CD14-positive monocyte (primary cell): ENCODE measurements at regions not wholly inside any gene's neighbourhood (a gene's known extent, or its start where the extent isn't known, plus 50 kb on each side); places are given as distances from the start of the nearest gene placed in this dataset.

Experiments
- DNase-seq, 3 donors: peaks; one replicate each; pipeline ENCODE4 v3.0.0-alpha.2; 2011 to 2022
- H2AFZ ChIP-seq: 2 replicates; pipeline ENCODE4 v1.6.0; 2012; ENCODE audit warnings: mild to moderate bottlenecking, low read depth, low read length, inconsistent platforms; ENCODE audit not compliant: insufficient read depth, poor library complexity, severe bottlenecking
- H3K27ac ChIP-seq, 2 donors: 1 replicate in 1 of 2; 2 replicates in 1 of 2; pipeline ENCODE4 v1.5.1; 2012 to 2013; ENCODE audit warnings: low read length in 2 of 2, control low read depth in 1 of 2, inconsistent platforms in 1 of 2, low read depth in 1 of 2, mild to moderate bottlenecking in 1 of 2
- H3K27me3 ChIP-seq, 2 donors: one replicate each; pipeline versions ENCODE4 v1.6.0 to v1.6.1; 2011 to 2013; ENCODE audit warnings: low read length in 2 of 2; ENCODE audit not compliant: control insufficient read depth in 2 of 2, insufficient read depth in 2 of 2
- H3K36me3 ChIP-seq, 2 donors: replicated peaks in 1 of 2; 1 replicate in 1 of 2; 2 replicates in 1 of 2; pipeline versions ENCODE4 v1.5.1 to v1.6.1; 2012 to 2013; ENCODE audit warnings: low read length in 2 of 2, control low read depth in 1 of 2, inconsistent platforms in 1 of 2, mild to moderate bottlenecking in 1 of 2; ENCODE audit not compliant: insufficient read depth in 2 of 2, control insufficient read depth in 1 of 2
- H3K4me1 ChIP-seq, 2 donors: 1 replicate in 1 of 2; 2 replicates in 1 of 2; pipeline versions ENCODE4 v1.5.1 to v1.6.1; 2012 to 2013; ENCODE audit warnings: low read length in 2 of 2, control low read depth in 1 of 2, inconsistent platforms in 1 of 2, mild to moderate bottlenecking in 1 of 2, moderate library complexity in 1 of 2; ENCODE audit not compliant: insufficient read depth in 2 of 2, control insufficient read depth in 1 of 2
- H3K4me2 ChIP-seq: replicated peaks from 2 replicates; pipeline ENCODE3; 2012; ENCODE audit warnings: low read length, moderate library complexity, mild to moderate bottlenecking; ENCODE audit not compliant: poor library complexity, severe bottlenecking; ENCODE audit errors: extremely low read depth
- H3K4me3 ChIP-seq, 3 experiments: fragments of 200-600 bp in 1 of 3; sonication (generic) in 1 of 3; replicated peaks in 1 of 3; 1 replicate in 2 of 3; 2 replicates in 1 of 3; pipeline ENCODE4 v1.5.1; 2011 to 2013; ENCODE audit warnings: low read length in 3 of 3, mild to moderate bottlenecking in 3 of 3, control low read depth in 2 of 3, low read depth in 2 of 3, inconsistent platforms in 1 of 3, moderate library complexity in 1 of 3
- H3K79me2 ChIP-seq: 2 replicates; pipeline ENCODE4 v1.6.0; 2012; ENCODE audit warnings: mild to moderate bottlenecking, control low read depth, inconsistent platforms, low read length, moderate library complexity; ENCODE audit not compliant: insufficient read depth
- H3K9ac ChIP-seq: 2 replicates; pipeline ENCODE4 v1.6.0; 2017; ENCODE audit warnings: low read length, mild to moderate bottlenecking; ENCODE audit not compliant: insufficient read depth, poor library complexity, severe bottlenecking
- H3K9me3 ChIP-seq, 2 donors: replicated peaks in 1 of 2; 1 replicate in 1 of 2; 2 replicates in 1 of 2; pipeline versions ENCODE4 v1.5.1 to v1.6.1; 2012 to 2013; ENCODE audit warnings: low read length in 2 of 2, control low read depth in 1 of 2; ENCODE audit not compliant: control insufficient read depth in 1 of 2, insufficient read depth in 1 of 2
- H4K20me1 ChIP-seq: 2 replicates; pipeline ENCODE4 v1.6.0; 2012; ENCODE audit warnings: mild to moderate bottlenecking, low read length, control low read depth, moderate library complexity; ENCODE audit not compliant: insufficient read depth
- H3K27ac Mint-ChIP-seq, 7 donors: one replicate each; pipeline ENCODE4 v1.8.0; 2020; ENCODE audit warnings: mild to moderate bottlenecking in 7 of 7, mixed read lengths in 7 of 7, moderate library complexity in 6 of 7, inconsistent platforms in 2 of 7
- H3K27me3 Mint-ChIP-seq, 3 donors: one replicate each; pipeline ENCODE4 v1.8.0; 2021 to 2022; ENCODE audit warnings: low read depth in 3 of 3, mild to moderate bottlenecking in 3 of 3, mixed read lengths in 3 of 3, moderate library complexity in 3 of 3, inconsistent platforms in 1 of 3
- H3K36me3 Mint-ChIP-seq, 2 donors: one replicate each; pipeline ENCODE4 v1.8.0; 2020; ENCODE audit warnings: mixed read lengths in 2 of 2, inconsistent platforms in 1 of 2, mild to moderate bottlenecking in 1 of 2
- H3K4me1 Mint-ChIP-seq: one replicate; pipeline ENCODE4 v1.8.0; 2020; ENCODE audit warnings: mild to moderate bottlenecking, mixed read lengths
- H3K4me3 Mint-ChIP-seq, 2 donors: one replicate each; pipeline ENCODE4 v1.8.0; 2020; ENCODE audit warnings: mild to moderate bottlenecking in 2 of 2, mixed read lengths in 2 of 2, moderate library complexity in 1 of 2
- H3K9me3 Mint-ChIP-seq, 7 donors: one replicate each; pipeline ENCODE4 v1.8.0; 2020 to 2022; ENCODE audit warnings: mixed read lengths in 7 of 7, mild to moderate bottlenecking in 6 of 7, moderate library complexity in 6 of 7, inconsistent platforms in 2 of 7
- CTCF ChIP-seq: fragments of 200-600 bp; IDR thresholded peaks from one replicate; pipeline ENCODE4 v1.8.0; 2022; ENCODE audit warnings: antibody characterized with exemption, mild to moderate bottlenecking
- whole genome bisulfite sequencing: methylation state at CpG from one replicate; pipeline ENCODE4 v1.1.5; 2013; ENCODE audit warnings: missing lambda C conversion rate; ENCODE audit not compliant: insufficient coverage; 5-methylcytosine and 5-hydroxymethylcytosine counted together
- intact Hi-C, 2 donors: fragments of 100-400 bp; cut with micrococcal nuclease; formaldehyde crosslinking; loops; one replicate each; pipeline versions ENCODE4 v1.15.0 to v1.15.1; 2023

DNA sequence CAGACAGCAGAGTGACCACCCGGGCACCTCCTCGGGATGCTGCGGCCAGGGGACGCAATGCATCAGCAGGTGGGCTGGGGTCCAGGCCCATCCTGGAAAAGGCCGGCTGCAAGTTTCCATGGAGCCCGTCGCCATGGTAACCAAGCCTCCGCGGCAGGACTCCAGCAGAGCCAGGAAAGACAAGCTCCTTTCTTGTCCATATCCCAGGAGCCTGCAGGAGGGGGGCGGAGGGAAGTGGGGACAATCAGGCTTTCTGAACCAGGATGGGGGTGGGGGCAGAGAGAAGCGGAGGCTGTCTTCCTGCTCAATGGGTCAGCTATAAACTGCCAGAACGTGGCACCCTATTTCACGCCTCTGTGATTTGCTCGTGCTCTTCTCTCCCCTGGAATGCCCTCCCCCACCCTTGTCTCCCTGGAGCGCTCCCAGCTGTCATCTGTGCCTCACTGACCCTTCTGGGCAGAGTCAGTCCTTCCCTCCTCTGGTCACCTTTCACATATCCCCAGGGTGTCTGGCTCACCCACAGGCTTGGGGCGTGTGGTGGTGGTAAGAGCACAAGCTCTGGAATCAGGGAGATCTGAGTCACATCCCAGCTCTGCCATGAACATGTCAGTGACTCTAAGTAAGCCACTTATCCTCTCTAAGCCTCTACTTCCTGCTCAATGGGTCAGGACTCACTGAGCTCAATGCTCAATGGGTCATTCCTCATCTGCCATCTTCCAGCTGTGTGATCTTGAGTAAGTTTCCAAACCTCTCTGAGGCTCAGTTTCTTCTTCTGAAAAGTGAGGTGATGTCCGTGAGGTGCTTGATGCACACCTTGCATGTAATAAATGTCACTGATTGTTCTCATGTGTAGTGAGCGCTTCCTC is 58.9 kb upstream of the LAPTM5 start:
- H2AFZ ChIP-seq, result no peak overlapping the region
- intact Hi-C loops, result no loop called here
- Mint-ChIP-seq H3K4me3 (peak overlapping the region in 1 of 2 donors; percentile 46), H3K27me3 (peaks cover 30 to 61% (median 36%) of the 10 kb centered on the region in 3 donors), H3K4me1 (no peaks in the 10 kb centered on the region), H3K36me3 (no peaks in the 10 kb centered on the region), H3K27ac (no peak overlapping the region), H3K9me3 (peaks cover 0 to 3% (median 0%) of the 10 kb centered on the region in 7 donors)
- 22% methylated on average over 13 of the region's 18 CpGs for WGBS
- no peak overlapping the region for H3K27ac ChIP-seq
- no peaks in the 10 kb centered on the region for H3K36me3 ChIP-seq
- DNase-seq, result no peak
- H3K79me2 ChIP-seq, result no peaks in the 10 kb centered on the region
- peaks cover 36 to 85% of the 10 kb centered on the region in 2 donors for H3K27me3 ChIP-seq
- no peaks in the 10 kb centered on the region for H4K20me1 ChIP-seq
- H3K9ac ChIP-seq, result no peak overlapping the region
- no peaks in the 10 kb centered on the region for H3K4me1 ChIP-seq
- H3K4me2 ChIP-seq, result no peak overlapping the region
- H3K4me3 ChIP-seq, result no peak overlapping the region
- peaks cover 0 to 4% of the 10 kb centered on the region in 2 donors for H3K9me3 ChIP-seq
- TF ChIP-seq CTCF, result no peak

DNA sequence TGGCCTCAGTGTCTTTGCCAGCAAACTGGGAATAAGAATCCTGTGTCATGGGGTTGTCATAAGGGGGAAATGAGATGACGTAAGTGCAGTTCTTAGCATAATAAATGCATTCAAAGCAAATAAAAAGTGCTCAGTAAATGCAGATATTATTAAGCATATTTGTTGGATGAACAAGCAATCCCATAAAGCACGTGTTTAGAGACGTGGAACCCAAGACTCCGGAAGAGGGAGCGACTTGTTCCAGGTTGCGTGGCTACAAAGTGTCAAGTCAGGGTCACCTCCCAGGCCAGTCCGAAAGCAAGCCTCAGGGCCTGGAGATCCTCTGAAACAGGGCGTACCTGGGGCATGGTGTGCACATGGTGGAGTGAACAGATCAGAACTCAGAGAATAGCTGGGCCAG is 58.0 kb upstream of the LAPTM5 start:
- no peaks in the 10 kb centered on the region for H3K79me2 ChIP-seq
- no peaks in the 10 kb centered on the region for H3K4me1 Mint-ChIP-seq

More for the DNA sequence above, 58.0 kb upstream of the LAPTM5 start:
- H3K9ac ChIP-seq, result no peak overlapping the region
- Mint-ChIP-seq H3K36me3 (no peaks in the 10 kb centered on the region), H3K9me3 (peaks cover 0 to 3% (median 0%) of the 10 kb centered on the region in 7 donors), H3K27me3 (peaks cover 28 to 55% (median 31%) of the 10 kb centered on the region in 3 donors), H3K4me3 (peak overlapping the region in 1 of 2 donors; percentile 46), H3K27ac (no peak overlapping the region)
- H3K4me3 ChIP-seq, result no peak overlapping the region
- no peak for DNase-seq
- H4K20me1 ChIP-seq, result no peaks in the 10 kb centered on the region
- 87% methylated on average over 7 of the region's 8 CpGs for WGBS
- peaks cover 0 to 4% of the 10 kb centered on the region in 2 donors for H3K9me3 ChIP-seq
- TF ChIP-seq CTCF, result no peak
- no peaks in the 10 kb centered on the region for H3K36me3 ChIP-seq
- no peaks in the 10 kb centered on the region for H3K4me1 ChIP-seq
- no peak overlapping the region for H2AFZ ChIP-seq
- H3K27me3 ChIP-seq, result peaks cover 38 to 86% of the 10 kb centered on the region in 2 donors
- intact Hi-C loops, result no loop called here
- H3K4me2 ChIP-seq, result no peak overlapping the region
- H3K27ac ChIP-seq, result no peak overlapping the region
